Sigmoid colon (tissue), 6 donors: ENCODE measurements at regions not wholly inside any gene's neighbourhood (a gene's known extent, or its start where the extent isn't known, plus 50 kb on each side); places are given as distances from the start of the nearest gene placed in this dataset.
"Not testable (repeated sequence)": the region's sequence is repeated elsewhere in the genome, so short reads cannot be mapped to it uniquely, and the experiment has no call there.

Source experiments
- DNase-seq: peaks from one replicate; pipeline ENCODE4 v3.0.0-alpha.2; 2019
- H3K27ac ChIP-seq, 4 donors: fragments of 200-600 bp; sonication (generic); one replicate each; pipeline ENCODE4 v1.5.1; 2016 to 2019; ENCODE audit warnings: mild to moderate bottlenecking in 1 of 4
- H3K27me3 ChIP-seq, 3 donors: fragments of 200-600 bp; sonication (generic); one replicate each; pipeline ENCODE4 v1.5.1; 2019; ENCODE audit warnings: mild to moderate bottlenecking in 1 of 3
- H3K36me3 ChIP-seq, 4 donors: fragments of 200-600 bp; sonication (generic); one replicate each; pipeline ENCODE4 v1.5.1; 2016 to 2019
- H3K4me1 ChIP-seq, 4 donors: fragments of 200-600 bp; sonication (generic); one replicate each; pipeline ENCODE4 v1.5.1; 2017 to 2019
- H3K4me3 ChIP-seq, 4 donors: fragments of 200-600 bp; sonication (generic); one replicate each; pipeline ENCODE4 v1.5.1; 2017 to 2019; ENCODE audit warnings: mild to moderate bottlenecking in 2 of 4, moderate library complexity in 1 of 4
- H3K9me3 ChIP-seq, 4 donors: fragments of 200-600 bp in 3 of 4; sonication (generic) in 3 of 4; one replicate each; pipeline versions ENCODE4 v1.5.1 to v1.6.1; 2013 to 2019
- CTCF ChIP-seq, 4 experiments: fragments of 450-650 bp in 3 of 4; fragments of 200-600 bp in 1 of 4; IDR thresholded peaks; one replicate each; pipeline ENCODE4 v1.5.1; 2016 to 2019; ENCODE audit warnings: antibody characterized with exemption in 4 of 4, mild to moderate bottlenecking in 3 of 4, moderate library complexity in 2 of 4
- EP300 ChIP-seq, 4 donors: sonication (generic); formaldehyde crosslinking; IDR thresholded peaks; one replicate each; pipeline ENCODE4 v1.6.1; 2017; ENCODE audit warnings: antibody characterized with exemption in 4 of 4
- POLR2A ChIP-seq, 2 donors: fragments of 450-650 bp; IDR thresholded peaks; one replicate each; pipeline ENCODE4 v1.6.1; 2016; ENCODE audit warnings: antibody characterized with exemption in 2 of 2, mild to moderate bottlenecking in 2 of 2, moderate library complexity in 2 of 2
- POLR2AphosphoS5 ChIP-seq, 4 donors: sonication (generic); formaldehyde crosslinking; IDR thresholded peaks; one replicate each; pipeline ENCODE4 v1.6.1; 2017; ENCODE audit warnings: antibody characterized with exemption in 4 of 4
- WGBS, 2 donors: extraction: QIAGEN DNeasy Blood & Tissue Kit; methylation state at CpG; one replicate each; pipeline ENCODE4 v1.1.7; 2013; 5-methylcytosine and 5-hydroxymethylcytosine counted together
- intact Hi-C: fragments of 100-400 bp; cut with DNase I; formaldehyde crosslinking; loops from one replicate; pipeline ENCODE4 v1.15.1; 2023
- donor health status: healthy with polysubstance abuse.
- donor health status: healthy.

DNA sequence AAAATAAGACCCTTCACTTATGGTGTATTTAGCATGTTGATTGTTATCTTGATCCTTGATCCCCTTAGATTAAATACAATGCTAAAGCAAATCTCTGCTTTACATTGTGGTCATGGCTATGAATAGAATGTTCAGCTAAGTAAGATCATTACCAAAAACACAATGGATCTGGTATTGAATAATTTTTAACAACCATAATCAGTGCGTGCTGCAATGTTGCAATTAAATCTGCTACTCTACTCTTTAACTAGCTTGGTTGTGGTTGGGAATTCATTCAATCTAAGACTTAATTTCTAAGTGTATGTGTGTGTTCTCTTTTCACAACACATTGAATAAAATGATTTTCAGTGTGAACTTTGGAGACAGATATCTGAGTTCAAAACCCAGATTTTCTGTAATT lies 442.5 kb upstream of the ZNF804A start:
- H3K4me3 ChIP-seq = no peak overlapping the region
- 75 to 77% methylated on average over 1 of the region's 1 CpG for WGBS, 2 donors
- H3K27ac ChIP-seq = no peak overlapping the region
- intact Hi-C loops = no loop called here
- no peaks in the 10 kb centered on the region for H3K27me3 ChIP-seq
- no peaks in the 10 kb centered on the region for H3K9me3 ChIP-seq
- H3K36me3 ChIP-seq = no peaks in the 10 kb centered on the region
- TF ChIP-seq POLR2A (IDR thresholded peaks at IDR 0.05) (no peak), CTCF (IDR thresholded peaks at IDR 0.05) (no peak), EP300 (IDR thresholded peaks at IDR 0.05) (no peak), POLR2AphosphoS5 (IDR thresholded peaks at IDR 0.05) (no peak)
- no peak for DNase-seq
- H3K4me1 ChIP-seq = no peaks in the 10 kb centered on the region

- H3K36me3 ChIP-seq = no peaks in the 10 kb centered on the region
- H3K9me3 ChIP-seq = no peaks in the 10 kb centered on the region
- no peak for DNase-seq
- H3K4me1 ChIP-seq = no peaks in the 10 kb centered on the region
- no peak overlapping the region for H3K4me3 ChIP-seq
- H3K27ac ChIP-seq = no peak overlapping the region
- WGBS, 2 donors = 43 to 44% methylated on average over 2 of the region's 2 CpGs
- H3K27me3 ChIP-seq = no peaks in the 10 kb centered on the region
- intact Hi-C loops = no loop called here
- TF ChIP-seq POLR2A (IDR thresholded peaks at IDR 0.05) = no peak
- no peak for TF ChIP-seq CTCF (IDR thresholded peaks at IDR 0.05)
- TF ChIP-seq POLR2AphosphoS5 (IDR thresholded peaks at IDR 0.05) = no peak
- no peak for TF ChIP-seq EP300 (IDR thresholded peaks at IDR 0.05)
These were observed 441.2 kb upstream of the ZNF804A start for GRCh38 chr2:184157141-184157540.

DNA sequence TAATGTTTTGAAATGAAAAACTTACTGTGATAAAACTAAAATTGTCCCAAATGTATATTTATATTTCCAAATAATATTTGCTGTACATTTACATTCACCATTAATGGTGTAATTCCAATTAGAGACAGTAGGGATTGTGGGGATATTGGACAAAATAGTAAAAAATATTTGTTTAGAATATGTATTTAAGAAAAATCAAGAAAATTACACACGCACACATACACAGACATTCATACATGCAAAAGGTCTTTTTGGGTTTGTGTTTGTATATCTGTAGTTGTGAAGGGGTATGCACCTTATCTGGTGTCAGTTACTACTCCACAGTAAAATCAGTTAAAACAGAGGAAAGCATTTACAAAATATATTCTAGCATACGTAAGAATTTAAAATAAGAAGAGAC lies 435.9 kb upstream of the ZNF804A start:
- H3K27me3 ChIP-seq = no peaks in the 10 kb centered on the region

DNA sequence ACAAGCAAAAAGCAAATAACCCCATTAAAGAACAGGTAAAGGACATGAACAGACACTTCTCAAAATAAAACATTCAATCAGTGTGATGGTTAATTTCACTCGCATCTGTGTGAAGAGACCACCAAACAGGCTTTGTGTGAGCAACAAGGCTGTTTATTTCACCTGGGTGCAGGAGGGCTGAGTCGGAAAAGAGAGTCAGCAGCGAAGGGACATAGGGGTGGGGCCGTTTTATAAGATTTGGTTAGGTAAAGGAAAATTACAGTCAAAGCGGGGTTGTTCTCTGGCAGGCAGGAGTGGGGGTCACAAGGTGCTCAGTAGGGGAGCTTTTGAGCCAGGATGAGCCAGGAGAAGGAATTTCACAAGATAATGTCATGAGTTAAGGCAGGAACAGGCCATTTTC lies 429.5 kb upstream of the ZNF804A start:
- 80 to 90% methylated on average over 5 of the region's 5 CpGs for WGBS, 2 donors
- H3K27ac ChIP-seq, H3K4me1 ChIP-seq, H3K9me3 ChIP-seq, H3K4me3 ChIP-seq, DNase-seq, H3K27me3 ChIP-seq, intact Hi-C loops, H3K36me3 ChIP-seq: not testable (repeated sequence)

More for the DNA sequence above, 435.9 kb upstream of the ZNF804A start:
- intact Hi-C loops = no loop called here
- no peak for TF ChIP-seq EP300 (IDR thresholded peaks at IDR 0.05)
- no peak for TF ChIP-seq POLR2AphosphoS5 (IDR thresholded peaks at IDR 0.05)
- TF ChIP-seq CTCF (IDR thresholded peaks at IDR 0.05) = no peak
- no peak for TF ChIP-seq POLR2A (IDR thresholded peaks at IDR 0.05)
- no peaks in the 10 kb centered on the region for H3K36me3 ChIP-seq
- DNase-seq = no peak
- no peaks in the 10 kb centered on the region for H3K4me1 ChIP-seq
- H3K9me3 ChIP-seq = no peaks in the 10 kb centered on the region
- no peak overlapping the region for H3K4me3 ChIP-seq
- no peak overlapping the region for H3K27ac ChIP-seq
- 90 to 95% methylated on average over 2 of the region's 2 CpGs for WGBS, 2 donors

DNA sequence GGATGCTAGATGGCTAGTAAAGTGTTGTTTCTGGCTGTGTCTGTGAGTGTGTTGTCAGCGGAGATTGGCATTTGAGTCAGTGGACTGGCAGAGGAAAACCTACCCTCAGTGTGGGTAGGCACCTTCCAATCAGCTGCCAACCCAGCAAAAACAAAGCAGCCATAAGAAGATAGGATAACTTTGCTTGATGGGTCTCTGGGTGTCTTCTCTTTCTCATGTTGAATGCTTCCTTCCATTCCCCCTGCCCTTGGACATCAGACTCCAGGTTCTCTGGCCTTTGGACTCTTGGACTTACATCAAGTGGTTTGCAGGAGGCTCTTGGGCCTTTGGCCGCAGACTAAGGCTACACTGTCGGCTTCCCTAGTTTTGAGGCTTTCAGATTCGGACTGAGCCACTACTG lies 429.0 kb upstream of the ZNF804A start:
- Histone ChIP-seq H3K4me3 (no peak overlapping the region), H3K36me3 (no peaks in the 10 kb centered on the region), H3K27me3 (no peaks in the 10 kb centered on the region), H3K27ac (no peak overlapping the region), H3K4me1 (no peaks in the 10 kb centered on the region), H3K9me3 (no peaks in the 10 kb centered on the region)
- no peak for DNase-seq
- WGBS, 2 donors = 93 to 94% methylated on average over 4 of the region's 4 CpGs
- intact Hi-C loops = no loop called here
- TF ChIP-seq EP300 (IDR thresholded peaks at IDR 0.05) (no peak), POLR2AphosphoS5 (IDR thresholded peaks at IDR 0.05) (no peak), CTCF (IDR thresholded peaks at IDR 0.05) (no peak), POLR2A (IDR thresholded peaks at IDR 0.05) (no peak)
